ENCODE measurements at regions not wholly inside any gene's neighbourhood (a gene's known extent, or its start where the extent isn't known, plus 50 kb on each side); places are given as distances from the start of the nearest gene placed in this dataset.

- intact Hi-C loops (cut with DNase I), result loop anchor here (10.0 kb wide), 1 partner anchor 730 kb away; no protein-coding TSS in a partner anchor
- DNase-seq, result no peak
- H3K4me1 ChIP-seq, result no peaks in the 10 kb centered on the region
These were observed 76.2 kb upstream of the FRMD1 start for GRCh38 chr6:168155193-168155592.

DNA sequence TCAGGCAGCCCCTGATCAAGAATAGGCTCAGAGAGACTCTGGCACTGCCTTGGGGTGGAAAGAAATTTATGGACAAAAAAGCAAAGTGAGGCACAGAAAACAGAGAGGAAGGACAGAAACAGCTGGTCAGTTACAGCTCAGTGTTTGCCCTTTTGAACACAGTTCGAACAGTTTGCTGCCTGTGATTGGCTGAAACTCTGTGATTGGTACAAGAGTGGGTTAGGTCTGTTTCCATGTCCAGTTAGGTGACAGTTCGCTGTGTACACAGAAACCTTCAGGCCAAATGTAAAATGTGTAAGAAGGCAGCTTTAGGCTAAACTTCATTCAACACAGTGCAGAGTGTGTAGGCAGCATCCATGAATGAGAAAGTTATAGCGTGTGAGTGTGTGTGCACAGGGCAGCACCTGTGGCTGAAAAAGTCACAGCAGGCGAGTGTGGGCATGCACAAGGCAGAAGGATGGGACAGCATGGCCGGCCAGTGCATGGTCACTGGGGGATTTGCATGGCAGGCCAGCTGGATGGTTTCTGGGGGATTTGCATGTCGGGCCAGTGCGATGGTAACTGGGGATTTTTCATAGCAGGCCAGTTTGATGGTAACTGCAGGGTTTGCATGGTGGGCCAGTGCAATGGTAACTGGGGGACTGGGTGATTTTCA, 75.4 kb upstream of the FRMD1 start:
- no peaks in the 10 kb centered on the region for H3K4me1 ChIP-seq
- no peaks in the 10 kb centered on the region for H3K36me3 ChIP-seq
- no peak overlapping the region for H3K4me3 ChIP-seq
- peak; percentile 57 for DNase-seq
- H3K9me3 ChIP-seq, result no peaks in the 10 kb centered on the region
- intact Hi-C loops (cut with DNase I), result loop anchor here (10.0 kb wide), 1 partner anchor 730 kb away; no protein-coding TSS in a partner anchor
- H3K27me3 ChIP-seq, result no peaks in the 10 kb centered on the region
- TF ChIP-seq, protein P1, sequence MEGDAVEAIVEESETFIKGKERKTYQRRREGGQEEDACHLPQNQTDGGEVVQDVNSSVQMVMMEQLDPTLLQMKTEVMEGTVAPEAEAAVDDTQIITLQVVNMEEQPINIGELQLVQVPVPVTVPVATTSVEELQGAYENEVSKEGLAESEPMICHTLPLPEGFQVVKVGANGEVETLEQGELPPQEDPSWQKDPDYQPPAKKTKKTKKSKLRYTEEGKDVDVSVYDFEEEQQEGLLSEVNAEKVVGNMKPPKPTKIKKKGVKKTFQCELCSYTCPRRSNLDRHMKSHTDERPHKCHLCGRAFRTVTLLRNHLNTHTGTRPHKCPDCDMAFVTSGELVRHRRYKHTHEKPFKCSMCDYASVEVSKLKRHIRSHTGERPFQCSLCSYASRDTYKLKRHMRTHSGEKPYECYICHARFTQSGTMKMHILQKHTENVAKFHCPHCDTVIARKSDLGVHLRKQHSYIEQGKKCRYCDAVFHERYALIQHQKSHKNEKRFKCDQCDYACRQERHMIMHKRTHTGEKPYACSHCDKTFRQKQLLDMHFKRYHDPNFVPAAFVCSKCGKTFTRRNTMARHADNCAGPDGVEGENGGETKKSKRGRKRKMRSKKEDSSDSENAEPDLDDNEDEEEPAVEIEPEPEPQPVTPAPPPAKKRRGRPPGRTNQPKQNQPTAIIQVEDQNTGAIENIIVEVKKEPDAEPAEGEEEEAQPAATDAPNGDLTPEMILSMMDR (IDR thresholded peaks at IDR 0.05), result no peak
- no peak overlapping the region for H3K9ac ChIP-seq (ENCODE audit: low read depth in 2 of 2, low read length in 2 of 2)
- no peak overlapping the region for H3K27ac ChIP-seq

More at GRCh38 chr6:168155193-168155592, 76.2 kb upstream of the FRMD1 start:
- no peaks in the 10 kb centered on the region for H3K9me3 ChIP-seq
- H3K4me3 ChIP-seq, result no peak overlapping the region
- H3K36me3 ChIP-seq, result no peaks in the 10 kb centered on the region
- TF ChIP-seq, protein P1 (IDR thresholded peaks at IDR 0.05), result no peak
- H3K9ac ChIP-seq (ENCODE audit: low read depth in 2 of 2, low read length in 2 of 2), result no peak overlapping the region
- H3K27ac ChIP-seq, result no peak overlapping the region
- no peaks in the 10 kb centered on the region for H3K27me3 ChIP-seq

DNA sequence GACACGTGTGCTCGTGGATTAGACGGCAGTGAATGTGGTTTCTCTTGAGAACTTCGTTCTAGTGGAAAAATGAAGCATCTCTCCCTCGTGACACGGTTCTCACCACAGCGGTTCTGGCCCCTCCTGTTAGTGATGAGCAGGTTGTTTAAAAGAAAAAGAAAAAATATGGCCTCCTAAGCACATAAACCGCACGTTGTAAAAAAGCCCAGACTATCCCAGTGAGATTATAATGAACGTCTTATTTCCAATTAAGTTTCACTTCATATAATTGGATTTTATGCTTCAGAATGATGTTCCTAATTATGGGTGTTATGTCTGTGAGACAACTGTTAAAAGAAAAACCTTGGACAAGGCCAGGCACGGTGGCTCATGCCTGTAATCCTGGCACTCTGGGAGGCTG, 74.5 kb upstream of the FRMD1 start:
- TF ChIP-seq, protein P1 (IDR thresholded peaks at IDR 0.05), result no peak
- Histone ChIP-seq H3K4me1 (no peaks in the 10 kb centered on the region), H3K27me3 (no peaks in the 10 kb centered on the region), H3K9ac (ENCODE audit: low read depth in 2 of 2, low read length in 2 of 2) (no peak overlapping the region), H3K27ac (no peak overlapping the region), H3K36me3 (no peaks in the 10 kb centered on the region), H3K4me3 (no peak overlapping the region), H3K9me3 (no peaks in the 10 kb centered on the region)
- intact Hi-C loops (cut with DNase I), result loop anchor here (2.0 to 10.0 kb wide), 2 partner anchors 41 to 731 kb away; no protein-coding TSS in a partner anchor
- peak; percentile 12 for DNase-seq

DNA sequence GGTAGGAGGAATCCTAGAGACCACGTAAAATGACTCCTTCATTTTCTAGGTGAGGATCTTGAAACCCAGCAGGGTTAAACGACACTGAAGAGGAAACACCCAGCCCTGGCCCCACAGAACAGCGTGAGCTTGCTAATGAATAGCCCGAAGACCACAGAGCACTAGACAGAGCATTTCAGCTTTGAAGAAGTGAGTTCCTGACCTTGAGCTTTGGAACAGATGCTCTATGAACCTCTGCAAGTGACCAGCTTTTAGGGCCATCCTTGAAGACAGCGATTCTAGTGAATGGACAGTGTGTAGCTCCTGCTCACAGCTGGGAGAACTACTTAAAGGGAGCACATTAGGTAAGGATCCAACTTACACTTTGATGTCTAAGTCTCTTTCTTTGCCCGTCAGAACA, 74.0 kb upstream of the FRMD1 start:
- H3K4me3 ChIP-seq, result no peak overlapping the region
- H3K9me3 ChIP-seq, result no peaks in the 10 kb centered on the region
- DNase-seq, result peak; percentile 10
- TF ChIP-seq, protein P1 (IDR thresholded peaks at IDR 0.05), result no peak
- no peak overlapping the region for H3K27ac ChIP-seq
- H3K36me3 ChIP-seq, result no peaks in the 10 kb centered on the region
- no peak overlapping the region for H3K9ac ChIP-seq (ENCODE audit: low read depth in 2 of 2, low read length in 2 of 2)
- no peaks in the 10 kb centered on the region for H3K27me3 ChIP-seq
- H3K4me1 ChIP-seq, result no peaks in the 10 kb centered on the region
- intact Hi-C loops (cut with DNase I), result loop anchor here (2.0 to 10.0 kb wide), 2 partner anchors 42 to 732 kb away; no protein-coding TSS in a partner anchor

GRCh38 chr6:168152306-168152963, 73.4 kb upstream of the FRMD1 start:
- TF ChIP-seq, protein P1 (IDR thresholded peaks at IDR 0.05), result no peak
- H3K27ac ChIP-seq, result no peak overlapping the region
- H3K36me3 ChIP-seq, result no peaks in the 10 kb centered on the region
- peak; percentile 12 for DNase-seq
- no peak overlapping the region for H3K4me3 ChIP-seq
- no peaks in the 10 kb centered on the region for H3K9me3 ChIP-seq
- intact Hi-C loops (cut with DNase I), result loop anchor here (2.0 to 10.0 kb wide), 2 partner anchors 42 to 732 kb away; no protein-coding TSS in a partner anchor
- H3K4me1 ChIP-seq, result no peaks in the 10 kb centered on the region
- H3K27me3 ChIP-seq, result no peaks in the 10 kb centered on the region
- no peak overlapping the region for H3K9ac ChIP-seq (ENCODE audit: low read depth in 2 of 2, low read length in 2 of 2)
